BLaER1 (cell line): ENCODE measurements at regions not wholly inside any gene's neighbourhood (a gene's known extent, or its start where the extent isn't known, plus 50 kb on each side); places are given as distances from the start of the nearest gene placed in this dataset.
"Not testable (repeated sequence)": the region's sequence is repeated elsewhere in the genome, so short reads cannot be mapped to it uniquely, and the experiment has no call there.

ENCODE experiments used
- H3K27ac ChIP-seq: shearing (Covaris generic); formaldehyde crosslinking; 2 replicates; pipeline ENCODE4 v1.8.1; 2022
- H3K27me3 ChIP-seq: shearing (Covaris generic); formaldehyde crosslinking; 2 replicates; pipeline ENCODE4 v1.8.1; 2022
- H3K36me3 ChIP-seq: shearing (Covaris generic); formaldehyde crosslinking; 2 replicates; pipeline ENCODE4 v1.8.1; 2022
- H3K4me1 ChIP-seq: shearing (Covaris generic); formaldehyde crosslinking; 2 replicates; pipeline ENCODE4 v1.8.1; 2022
- H3K4me2 ChIP-seq: shearing (Covaris generic); formaldehyde crosslinking; 2 replicates; pipeline ENCODE4 v1.8.1; 2022
- H3K4me3 ChIP-seq: shearing (Covaris generic); formaldehyde crosslinking; 2 replicates; pipeline ENCODE4 v1.8.1; 2022
- H3K9ac ChIP-seq: shearing (Covaris generic); formaldehyde crosslinking; 2 replicates; pipeline ENCODE4 v1.8.1; 2022
- H3K9me3 ChIP-seq: shearing (Covaris generic); formaldehyde crosslinking; 2 replicates; pipeline ENCODE4 v1.8.1; 2022
- H4K20me1 ChIP-seq: shearing (Covaris generic); formaldehyde crosslinking; 2 replicates; pipeline ENCODE4 v1.8.1; 2022
- Cebpa-rat ChIP-seq: shearing (Covaris generic); IDR thresholded peaks from 2 replicates; pipeline ENCODE4 v1.8.1; 2022

GRCh38 chr10:83543691-83544462 is 595.4 kb upstream of the GHITM start:
- H3K27me3 ChIP-seq: no peaks in the 10 kb centered on the region
- no peak overlapping the region for H3K9ac ChIP-seq
- 0 out of 2 replicates have a peak overlapping the region, but pooled peaks have one; percentile 27 for H3K4me2 ChIP-seq
- H3K4me3 ChIP-seq: no peak overlapping the region
- H3K27ac ChIP-seq: no peak overlapping the region
- H4K20me1 ChIP-seq: no peaks in the 10 kb centered on the region
- no peak for TF ChIP-seq Cebpa-rat
- H3K36me3 ChIP-seq: no peaks in the 10 kb centered on the region
- H3K4me1 ChIP-seq: peaks cover 66% of the 10 kb centered on the region
- no peaks in the 10 kb centered on the region for H3K9me3 ChIP-seq

GRCh38 chr10:83545901-83546391 is 593.4 kb upstream of the GHITM start:
- H3K27ac ChIP-seq: peak overlapping the region; percentile 37
- peak overlapping the region; percentile 46; the same call in 1 of the 2 replicates for H3K9ac ChIP-seq
- peak overlapping the region; percentile 84 for H3K4me2 ChIP-seq
- no peaks in the 10 kb centered on the region; the same call in 1 of the 2 replicates for H3K9me3 ChIP-seq
- H3K27me3 ChIP-seq: no peaks in the 10 kb centered on the region
- no peak for TF ChIP-seq Cebpa-rat
- H3K4me3 ChIP-seq: peak overlapping the region; percentile 34; the same call in 1 of the 2 replicates
- no peaks in the 10 kb centered on the region for H4K20me1 ChIP-seq
- peaks cover 45% of the 10 kb centered on the region for H3K4me1 ChIP-seq
- no peaks in the 10 kb centered on the region for H3K36me3 ChIP-seq

DNA sequence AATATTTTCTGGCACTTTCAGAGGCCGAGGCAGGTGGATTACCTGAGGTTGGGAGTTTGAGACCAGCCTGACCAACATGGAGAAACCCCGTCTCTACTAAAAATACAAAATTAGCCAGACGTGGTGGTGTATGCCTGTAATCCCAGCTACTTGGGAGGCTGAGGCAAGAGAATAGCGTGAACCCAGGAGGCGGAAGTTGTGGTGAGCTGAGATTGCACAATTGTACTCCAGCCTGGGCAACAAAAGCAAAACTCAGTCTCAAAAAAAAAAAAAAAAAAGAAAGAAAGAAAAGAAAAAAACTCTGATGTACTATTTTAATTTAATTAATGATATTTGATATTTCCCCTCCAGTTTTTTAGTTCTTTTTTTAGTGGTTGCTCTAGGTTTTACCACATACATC is 588.1 kb upstream of the GHITM start:
- H3K4me2 ChIP-seq, H4K20me1 ChIP-seq: not testable (repeated sequence)

GRCh38 chr10:83553366-83553765 is 585.9 kb upstream of the GHITM start:
- H4K20me1 ChIP-seq: no peaks in the 10 kb centered on the region
- peaks cover 12% of the 10 kb centered on the region for H3K4me1 ChIP-seq
- H3K4me3 ChIP-seq: no peak overlapping the region
- TF ChIP-seq Cebpa-rat: no peak
- H3K4me2 ChIP-seq: peak overlapping the region; percentile 14; the same call in 1 of the 2 replicates
- H3K27me3 ChIP-seq: no peaks in the 10 kb centered on the region
- H3K36me3 ChIP-seq: no peaks in the 10 kb centered on the region
- peaks cover 15% of the 10 kb centered on the region for H3K9me3 ChIP-seq
- no peak overlapping the region for H3K9ac ChIP-seq
- H3K27ac ChIP-seq: no peak overlapping the region

More for the DNA sequence above, 588.1 kb upstream of the GHITM start:
- not testable (repeated sequence) for H3K4me3 ChIP-seq, H3K9ac ChIP-seq, H3K36me3 ChIP-seq, H3K27ac ChIP-seq, H3K27me3 ChIP-seq
- H3K9me3 ChIP-seq: peaks cover 15% of the 10 kb centered on the region
- H3K4me1 ChIP-seq: peaks cover 23% of the 10 kb centered on the region

- H3K4me2 ChIP-seq: no peak overlapping the region
- no peak for TF ChIP-seq Cebpa-rat
- no peak overlapping the region for H3K9ac ChIP-seq
Measured at GRCh38 chr10:83555264-83555663, 584.0 kb upstream of the GHITM start.

GRCh38 chr10:83562381-83562780 is 576.9 kb upstream of the GHITM start:
- no peaks in the 10 kb centered on the region for H3K27me3 ChIP-seq
- no peak overlapping the region for H3K27ac ChIP-seq
- H3K4me2 ChIP-seq: no peak overlapping the region
- no peaks in the 10 kb centered on the region for H4K20me1 ChIP-seq
- H3K36me3 ChIP-seq: no peaks in the 10 kb centered on the region
- H3K4me1 ChIP-seq: no peaks in the 10 kb centered on the region
- 0 out of 2 replicates have a peak, but pooled peaks cover 6% of the 10 kb centered on the region for H3K9me3 ChIP-seq
- no peak overlapping the region for H3K9ac ChIP-seq
- no peak for TF ChIP-seq Cebpa-rat
- H3K4me3 ChIP-seq: no peak overlapping the region

More at GRCh38 chr10:83555264-83555663, 584.0 kb upstream of the GHITM start:
- no peak overlapping the region for H3K27ac ChIP-seq
- H4K20me1 ChIP-seq: no peaks in the 10 kb centered on the region
- H3K4me1 ChIP-seq: peaks cover 12% of the 10 kb centered on the region
- H3K4me3 ChIP-seq: no peak overlapping the region
- H3K36me3 ChIP-seq: no peaks in the 10 kb centered on the region
- H3K27me3 ChIP-seq: no peaks in the 10 kb centered on the region
- peaks cover 15% of the 10 kb centered on the region for H3K9me3 ChIP-seq

GRCh38 chr10:83564889-83565588 is 574.3 kb upstream of the GHITM start:
- TF ChIP-seq Cebpa-rat: no peak
- Histone ChIP-seq H3K27ac (no peak overlapping the region), H3K4me2 (no peak overlapping the region), H3K27me3 (no peaks in the 10 kb centered on the region), H3K4me3 (no peak overlapping the region), H4K20me1 (no peaks in the 10 kb centered on the region), H3K9ac (no peak overlapping the region), H3K4me1 (no peaks in the 10 kb centered on the region), H3K9me3 (0 out of 2 replicates have a peak, but pooled peaks cover 6% of the 10 kb centered on the region), H3K36me3 (no peaks in the 10 kb centered on the region)

- Histone ChIP-seq H3K4me3 (no peak overlapping the region), H3K9me3 (peaks cover under 1% of the 10 kb centered on the region; the same call in 1 of the 2 replicates), H3K27ac (no peak overlapping the region), H3K9ac (no peak overlapping the region), H4K20me1 (no peaks in the 10 kb centered on the region), H3K36me3 (no peaks in the 10 kb centered on the region), H3K27me3 (no peaks in the 10 kb centered on the region), H3K4me1 (no peaks in the 10 kb centered on the region), H3K4me2 (no peak overlapping the region)
- no peak for TF ChIP-seq Cebpa-rat
Measured at GRCh38 chr10:83572036-83572435, 567.3 kb upstream of the GHITM start.

DNA sequence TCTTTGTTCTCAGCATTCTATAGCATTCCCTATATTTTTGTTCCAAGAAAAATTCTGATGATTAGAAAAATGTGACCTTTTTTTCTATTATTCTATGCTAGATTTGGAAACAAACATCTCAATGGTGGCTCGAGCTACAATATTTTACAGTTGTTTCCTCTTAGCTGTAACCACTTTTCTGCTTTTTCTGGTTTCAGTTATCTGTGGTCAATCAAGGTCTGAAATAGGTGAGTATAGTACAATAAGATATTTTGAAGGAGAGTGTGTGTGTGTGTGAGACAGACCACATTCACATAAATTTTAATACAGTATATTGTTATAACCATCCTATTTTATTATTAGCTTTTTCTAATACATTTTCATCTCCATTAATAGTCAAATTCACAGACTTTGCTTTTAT is 564.5 kb upstream of the GHITM start:
- Histone ChIP-seq H3K4me2 (no peak overlapping the region), H3K27me3 (no peaks in the 10 kb centered on the region), H3K4me1 (no peaks in the 10 kb centered on the region), H3K9me3 (peaks cover 8% of the 10 kb centered on the region; the same call in 1 of the 2 replicates), H3K36me3 (no peaks in the 10 kb centered on the region), H3K9ac (no peak overlapping the region), H3K4me3 (no peak overlapping the region), H3K27ac (no peak overlapping the region), H4K20me1 (no peaks in the 10 kb centered on the region)
- no peak for TF ChIP-seq Cebpa-rat

DNA sequence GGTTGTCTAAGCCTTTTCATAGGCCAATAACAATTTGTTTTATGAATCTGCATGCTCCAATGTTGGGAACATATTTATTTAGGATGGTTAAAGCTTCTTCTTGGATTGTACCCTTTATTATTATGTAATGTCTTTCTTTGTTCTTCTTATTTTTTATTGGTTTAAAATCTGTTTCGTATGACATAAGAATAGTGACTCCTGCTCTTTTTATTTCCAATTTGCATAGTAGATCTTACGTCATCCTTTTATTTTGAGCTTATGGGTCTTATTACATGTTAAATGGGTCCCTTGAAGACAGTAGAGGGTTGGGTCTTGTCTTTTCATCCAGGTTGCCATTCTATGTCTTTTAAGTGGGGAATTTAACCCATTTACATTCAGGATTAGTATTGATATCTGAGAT is 561.9 kb upstream of the GHITM start:
- no peak for TF ChIP-seq Cebpa-rat
- no peak overlapping the region for H3K27ac ChIP-seq
- no peak overlapping the region for H3K9ac ChIP-seq
- no peaks in the 10 kb centered on the region for H4K20me1 ChIP-seq
- no peak overlapping the region for H3K4me2 ChIP-seq
- H3K4me3 ChIP-seq: no peak overlapping the region
- H3K9me3 ChIP-seq: peaks cover 8% of the 10 kb centered on the region; the same call in 1 of the 2 replicates
- no peaks in the 10 kb centered on the region for H3K27me3 ChIP-seq
- H3K4me1 ChIP-seq: no peaks in the 10 kb centered on the region
- no peaks in the 10 kb centered on the region for H3K36me3 ChIP-seq
